GM19467 (cell line): ENCODE measurements at regions not wholly inside any gene's neighbourhood (a gene's known extent, or its start where the extent isn't known, plus 50 kb on each side); places are given as distances from the start of the nearest gene placed in this dataset.
A peak's percentile ranks its signal among the peaks of the same experiment; 100 is the strongest.

Experiments used
- ATAC-seq: cut with Tn5 transposase; IDR thresholded peaks from one replicate; pipeline ENCODE4 v1.9.1; 2021; ENCODE audit warnings: mild to moderate bottlenecking, moderate library complexity; ENCODE audit not compliant: unreplicated experiment

DNA sequence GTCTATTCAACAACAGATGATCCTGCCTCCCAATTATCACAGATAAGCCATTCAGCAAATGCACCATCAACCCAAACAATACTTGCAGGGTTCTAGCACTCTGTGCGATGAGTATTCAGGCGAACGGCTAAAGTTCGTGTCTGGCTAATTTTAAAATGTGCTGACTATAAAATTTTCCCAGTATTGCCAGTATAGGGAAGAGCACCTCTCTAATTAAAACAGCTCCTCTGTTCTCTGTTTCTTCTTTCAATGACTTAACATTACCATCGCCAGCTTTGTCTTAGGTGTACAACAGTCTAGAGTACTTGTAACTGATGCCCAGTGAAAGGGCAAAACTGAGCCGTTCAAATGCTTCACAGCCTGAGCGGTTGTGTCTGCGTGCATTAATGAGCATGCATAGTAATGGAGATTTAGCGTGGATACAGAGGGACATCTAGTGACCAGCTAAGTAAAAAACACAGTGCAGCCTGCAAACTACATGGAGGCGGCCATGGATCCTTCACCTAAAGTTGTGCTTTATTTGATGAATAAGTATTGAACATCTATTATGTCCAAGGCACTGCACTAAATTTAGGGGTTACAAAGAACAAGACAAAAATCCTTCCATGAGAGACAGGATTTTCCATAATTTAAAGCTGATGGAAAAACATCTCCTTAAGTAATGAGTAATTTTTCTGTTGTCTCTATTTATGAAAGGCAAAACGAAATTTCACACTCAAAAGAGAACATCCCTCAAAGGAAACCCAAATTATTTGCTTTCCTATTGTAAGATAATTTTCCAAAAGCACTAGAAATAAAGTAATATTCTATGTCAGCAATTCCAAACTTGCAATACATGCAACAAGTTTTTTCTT is 120.0 kb downstream of the SETD4 start:
- no peak for ATAC-seq

DNA sequence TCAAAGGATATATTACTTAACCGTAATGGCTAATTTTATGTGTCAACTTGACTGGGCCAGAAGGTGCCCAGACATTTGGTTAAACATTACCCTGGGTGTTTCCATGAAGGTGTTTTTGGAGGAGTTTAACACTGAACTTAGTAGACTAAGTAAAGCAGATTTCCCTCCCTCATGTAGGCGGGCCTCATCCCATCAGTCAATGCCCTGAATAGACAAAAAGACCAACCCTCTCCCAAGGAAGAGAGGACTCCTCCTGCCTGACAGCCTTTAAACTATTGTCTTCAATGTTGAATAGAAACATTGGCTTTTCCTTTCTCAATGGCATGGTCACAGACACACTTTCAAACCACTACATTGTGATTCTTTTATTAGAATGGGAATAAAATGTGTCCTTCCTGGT is 121.9 kb downstream of the SETD4 start:
- ATAC-seq: no peak

DNA sequence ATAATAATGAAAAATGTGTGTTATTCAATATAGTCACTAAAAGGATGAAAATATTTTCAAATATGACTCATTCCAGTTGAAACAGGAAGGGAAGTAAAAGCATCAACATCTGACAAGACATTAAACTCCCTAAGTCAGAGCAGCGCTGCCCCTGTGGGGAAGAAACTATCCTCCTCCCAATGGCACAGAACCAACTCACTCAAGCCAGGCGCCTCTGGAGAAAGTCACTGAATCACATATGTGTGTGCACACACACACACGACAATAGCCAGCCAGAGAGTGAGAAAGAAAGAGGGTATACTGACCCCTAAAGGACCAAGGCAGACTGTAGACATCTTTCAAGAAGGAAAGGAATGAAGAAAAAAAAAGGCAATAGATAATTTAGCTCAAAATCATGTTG is 126.9 kb downstream of the SETD4 start:
- no peak for ATAC-seq

DNA sequence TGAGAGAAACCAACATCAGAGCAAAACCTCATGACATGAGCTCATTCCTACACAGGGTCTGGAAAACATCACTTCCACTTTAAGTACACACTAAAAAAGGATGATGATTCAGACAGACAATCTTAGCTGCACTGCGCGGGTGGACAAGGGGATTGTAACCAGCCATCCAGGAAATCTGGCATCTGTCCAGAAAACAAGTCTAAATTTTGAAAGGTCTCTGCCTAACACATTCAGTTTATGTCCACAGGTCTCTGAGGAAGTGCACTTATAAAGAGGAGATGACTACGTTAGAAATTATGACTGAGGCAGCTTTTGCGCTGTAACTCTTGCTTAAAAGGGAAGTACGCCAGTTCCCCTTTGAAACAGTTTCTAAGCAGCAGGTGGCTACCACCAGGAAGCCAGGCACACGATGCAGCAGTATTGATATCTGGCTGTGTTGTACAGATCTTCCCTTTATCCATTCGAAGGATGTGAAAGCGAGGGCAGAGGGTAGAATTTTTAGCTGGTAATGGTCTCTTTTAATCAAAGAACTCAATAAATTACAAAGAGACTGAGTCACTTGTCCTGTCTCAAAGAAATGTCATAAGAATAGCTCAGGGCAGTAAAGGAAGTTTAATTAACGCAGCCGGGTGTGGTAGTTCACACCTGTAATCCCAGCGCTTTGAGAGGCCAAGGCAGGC is 128.0 kb downstream of the SETD4 start:
- ATAC-seq: peak; percentile 79

DNA sequence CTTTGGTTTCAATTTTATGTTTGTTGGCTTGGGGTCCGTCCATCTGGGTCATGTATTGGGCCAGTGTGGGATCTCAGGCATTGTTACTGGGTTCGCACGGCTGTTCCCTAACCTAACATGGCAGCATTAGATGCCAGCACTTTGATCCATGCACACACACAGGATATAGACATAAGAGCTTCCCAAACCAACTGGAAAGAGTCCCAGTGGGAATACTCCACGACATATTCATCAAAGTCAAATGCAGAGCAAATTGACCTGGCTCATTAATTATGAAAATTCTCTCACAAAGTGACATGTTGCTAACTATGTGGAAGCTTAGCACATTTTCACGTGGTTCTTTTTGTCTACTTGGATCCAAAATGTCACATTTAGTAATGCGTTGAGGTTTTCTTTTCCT is 130.4 kb downstream of the SETD4 start:
- no peak for ATAC-seq

DNA sequence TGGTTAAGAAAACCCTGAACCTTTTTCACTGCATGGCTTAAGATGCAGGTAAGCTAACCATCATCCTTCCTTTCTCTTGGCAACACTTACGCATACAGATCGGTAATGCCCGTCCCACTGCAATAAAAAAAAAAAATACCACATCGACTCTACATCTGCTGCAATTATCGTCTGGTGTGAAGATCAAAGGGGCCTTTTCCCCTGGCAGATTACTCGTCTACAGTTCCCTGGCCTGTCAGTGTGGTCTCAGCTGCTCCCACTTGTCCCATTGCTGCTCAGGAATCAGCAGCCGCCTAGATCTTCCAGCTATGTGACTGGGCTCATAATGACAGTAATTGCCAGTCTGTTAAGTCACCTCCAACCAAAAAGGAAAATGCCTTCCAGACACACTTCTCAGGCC is 133.1 kb downstream of the SETD4 start:
- ATAC-seq: no peak

DNA sequence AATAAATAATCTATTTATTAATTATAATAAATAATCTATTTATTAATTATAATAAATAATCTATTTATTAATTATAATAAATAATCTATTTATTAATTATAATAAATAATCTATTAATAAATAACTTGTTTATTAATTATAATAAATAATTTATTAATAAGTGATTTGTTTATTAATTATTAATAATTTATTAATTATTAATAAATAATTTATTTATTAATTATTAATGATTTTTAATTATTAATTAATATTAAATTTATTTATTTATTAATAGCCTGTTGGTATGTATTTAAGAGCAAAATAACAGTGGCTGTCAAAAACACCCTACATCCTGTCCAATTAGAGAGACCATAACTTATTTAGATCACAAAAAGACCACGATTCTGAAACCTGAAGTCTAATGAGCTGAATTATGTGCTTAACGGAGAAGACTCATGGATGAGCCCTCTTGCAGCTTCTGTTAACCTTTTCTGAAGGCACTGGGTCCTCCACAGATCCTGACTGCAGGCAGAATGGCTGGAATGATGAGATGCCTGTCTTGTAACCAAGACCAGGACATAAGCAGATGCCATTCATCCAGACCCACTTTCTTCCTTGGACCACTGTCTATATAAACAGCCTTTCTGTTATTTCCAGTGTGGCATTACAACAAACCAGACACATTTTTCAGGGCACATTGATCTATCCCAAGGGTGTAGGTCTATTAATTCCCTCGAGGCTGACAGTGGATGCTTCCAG is 134.2 kb downstream of the SETD4 start:
- no peak for ATAC-seq

DNA sequence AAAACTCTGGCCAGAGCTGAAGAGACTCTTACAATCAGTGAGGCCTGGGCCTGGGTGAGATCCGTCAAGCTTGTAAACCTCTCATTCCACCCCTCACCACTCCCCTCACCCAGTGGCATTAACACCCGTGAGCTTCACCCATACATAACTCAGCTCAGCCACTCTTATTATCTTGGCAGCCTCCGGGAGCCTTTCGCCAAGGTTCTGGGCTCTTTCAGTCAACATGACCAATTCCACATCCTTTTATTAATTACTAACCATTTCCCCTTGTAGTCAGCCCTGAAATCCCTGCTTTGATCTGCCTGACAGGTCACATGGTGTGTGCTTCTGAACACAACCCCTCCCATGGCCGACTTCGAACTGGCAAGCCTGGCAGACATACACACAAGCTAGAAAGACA is 134.8 kb downstream of the SETD4 start:
- no peak for ATAC-seq

DNA sequence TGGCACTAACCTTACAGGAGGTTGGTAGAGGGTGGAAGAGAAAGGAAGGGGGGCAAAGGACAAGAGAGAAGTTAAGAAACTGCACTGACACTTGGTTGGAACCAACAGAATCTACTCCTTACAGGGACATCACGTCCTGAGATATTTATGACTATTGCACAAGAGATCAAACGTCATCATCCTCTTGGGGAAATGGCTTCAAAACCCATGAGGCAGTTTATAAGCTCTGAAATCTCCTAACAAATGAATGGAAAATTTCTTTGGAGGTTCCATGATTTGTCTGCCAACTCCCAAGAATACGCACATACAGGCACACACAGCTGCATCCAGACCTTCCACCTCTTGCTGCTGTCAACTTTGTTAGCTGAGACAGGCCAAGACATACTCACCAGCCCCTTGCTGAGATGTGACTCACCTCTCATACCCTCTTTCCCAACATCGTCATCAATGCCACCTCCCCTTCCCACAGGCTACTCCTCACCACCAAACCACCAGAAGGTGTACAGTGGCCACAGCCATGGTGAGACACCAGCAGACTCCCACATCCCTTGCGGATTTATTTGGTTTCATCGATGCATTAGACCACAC is 135.5 kb downstream of the SETD4 start:
- ATAC-seq: no peak

DNA sequence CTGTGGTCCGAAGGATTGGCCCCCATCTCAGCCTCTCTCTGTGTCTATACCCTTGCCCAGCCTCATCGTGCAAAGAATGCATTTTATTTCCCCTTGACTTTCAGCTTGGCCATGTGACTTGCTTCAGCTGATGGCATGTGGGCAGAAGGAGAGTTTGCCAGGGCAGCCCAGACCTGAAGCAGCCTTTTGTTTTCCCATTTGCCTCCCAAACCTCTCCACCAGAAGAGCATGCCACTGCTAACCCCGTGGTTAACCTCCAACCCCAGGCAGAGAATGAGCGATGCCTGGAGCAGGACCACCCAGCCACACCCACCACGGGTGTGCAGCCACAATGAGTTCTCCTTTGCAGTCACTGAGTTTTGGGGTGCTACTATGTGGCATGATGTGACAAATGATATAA is 136.4 kb downstream of the SETD4 start:
- no peak for ATAC-seq

DNA sequence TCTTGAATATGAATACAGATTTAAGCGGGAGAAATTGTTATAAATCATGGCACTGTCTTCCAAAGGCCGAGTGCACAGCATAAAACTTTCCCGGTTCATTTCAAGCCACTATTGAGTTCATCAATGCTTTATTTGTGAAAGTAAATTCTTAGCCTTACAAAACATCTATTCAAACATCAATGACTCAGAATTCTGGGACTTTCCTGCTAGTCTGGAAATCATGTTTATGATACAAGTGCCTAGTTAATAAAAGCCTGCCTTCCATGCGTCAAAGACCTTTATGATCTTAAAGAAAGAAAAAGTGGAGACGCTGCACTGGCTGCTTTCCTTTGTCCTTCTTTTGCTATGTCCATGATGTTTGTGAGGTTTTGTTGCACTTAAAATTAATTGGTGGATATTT is 137.7 kb downstream of the SETD4 start:
- no peak for ATAC-seq

DNA sequence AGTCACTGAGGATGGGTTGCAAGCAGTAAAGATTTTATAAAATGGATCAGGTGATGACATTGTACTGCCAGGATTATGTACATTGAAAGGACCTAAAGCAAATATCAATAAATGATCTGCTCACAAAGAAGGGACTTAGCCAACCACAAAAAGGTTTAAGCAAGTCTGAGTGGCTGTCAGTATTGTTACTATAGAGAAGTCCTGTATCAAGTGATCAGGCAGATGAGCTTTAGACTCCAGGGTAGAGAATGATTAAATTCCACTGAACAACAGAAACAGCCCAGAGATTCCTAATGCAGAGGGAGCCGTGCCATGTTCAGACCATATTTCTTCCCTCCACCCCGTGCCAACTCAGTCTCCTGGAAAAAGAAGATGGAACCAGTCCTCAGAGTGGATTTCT is 138.9 kb downstream of the SETD4 start:
- no peak for ATAC-seq

DNA sequence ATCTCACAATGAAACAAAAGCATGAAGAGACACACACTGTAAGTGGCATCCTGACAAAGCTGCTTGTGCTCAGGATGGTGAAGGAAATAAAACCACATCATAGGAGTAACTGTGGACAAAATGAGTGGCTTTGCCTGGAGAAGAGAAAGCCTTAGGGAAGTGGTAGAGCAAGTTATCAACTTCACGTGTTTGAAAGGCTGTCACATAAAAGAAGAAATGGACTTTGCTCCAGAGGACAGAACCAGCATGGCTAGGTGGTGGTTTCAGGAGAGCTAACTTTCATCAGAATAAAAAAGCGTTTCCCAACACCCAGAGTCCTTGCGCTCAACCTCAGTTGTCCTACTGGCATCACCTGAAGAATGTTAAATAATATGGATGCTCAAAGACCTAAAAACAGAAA is 139.9 kb downstream of the SETD4 start:
- no peak for ATAC-seq

DNA sequence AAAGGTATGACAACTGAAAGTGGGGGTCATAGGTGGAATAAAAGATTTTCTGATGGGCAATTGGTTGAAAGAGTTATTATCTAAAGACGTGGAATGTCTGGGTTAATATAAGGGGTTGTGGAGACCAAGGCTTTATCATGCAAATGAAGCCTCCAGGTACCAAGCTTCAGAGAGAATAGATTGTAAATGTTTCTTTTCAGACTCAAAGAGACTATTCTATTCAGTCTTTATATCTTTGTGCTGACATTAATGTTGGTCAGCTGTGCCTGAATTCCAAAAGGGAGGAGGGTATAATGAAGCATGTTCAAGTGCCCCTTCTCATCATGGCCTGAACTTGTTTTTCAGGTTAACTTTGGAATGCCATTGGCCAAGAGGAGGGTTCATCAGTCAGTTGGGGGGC is 145.3 kb downstream of the SETD4 start:
- ATAC-seq: no peak

DNA sequence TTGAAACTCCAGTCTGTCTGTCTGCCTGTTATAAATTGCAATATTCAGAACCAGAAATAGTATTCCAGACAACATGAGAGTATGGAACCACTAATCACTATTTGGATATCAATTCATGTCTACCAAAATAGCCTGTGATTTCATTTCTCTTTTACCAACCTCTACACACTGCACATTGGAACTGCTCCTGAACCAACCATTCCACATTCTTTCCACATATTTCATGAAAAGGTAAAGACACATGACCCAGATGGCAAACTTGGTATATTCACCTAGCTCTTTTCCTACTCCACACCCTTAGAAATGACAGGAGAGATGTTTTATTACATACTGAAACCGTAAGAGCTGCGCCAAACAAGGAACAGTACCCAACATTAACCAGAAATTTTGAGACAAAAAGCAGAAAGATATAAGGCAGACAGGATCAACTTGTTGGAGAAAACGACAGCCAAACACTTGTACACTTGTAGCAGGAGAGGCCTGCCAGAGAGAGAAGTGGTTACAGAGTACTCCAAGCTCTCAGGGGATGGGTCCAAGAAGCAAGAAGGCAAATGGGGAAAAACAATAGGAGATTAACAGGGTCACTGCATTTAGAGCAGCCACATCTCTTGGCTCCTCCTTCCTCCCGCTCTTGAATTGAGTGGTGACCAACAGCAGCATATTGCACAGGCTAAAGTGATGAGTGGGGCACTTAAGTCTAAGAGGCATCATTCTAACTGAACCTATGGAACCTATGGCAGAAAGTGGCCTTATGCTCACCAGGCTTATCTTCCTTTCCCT is 148.7 kb downstream of the SETD4 start:
- no peak for ATAC-seq

DNA sequence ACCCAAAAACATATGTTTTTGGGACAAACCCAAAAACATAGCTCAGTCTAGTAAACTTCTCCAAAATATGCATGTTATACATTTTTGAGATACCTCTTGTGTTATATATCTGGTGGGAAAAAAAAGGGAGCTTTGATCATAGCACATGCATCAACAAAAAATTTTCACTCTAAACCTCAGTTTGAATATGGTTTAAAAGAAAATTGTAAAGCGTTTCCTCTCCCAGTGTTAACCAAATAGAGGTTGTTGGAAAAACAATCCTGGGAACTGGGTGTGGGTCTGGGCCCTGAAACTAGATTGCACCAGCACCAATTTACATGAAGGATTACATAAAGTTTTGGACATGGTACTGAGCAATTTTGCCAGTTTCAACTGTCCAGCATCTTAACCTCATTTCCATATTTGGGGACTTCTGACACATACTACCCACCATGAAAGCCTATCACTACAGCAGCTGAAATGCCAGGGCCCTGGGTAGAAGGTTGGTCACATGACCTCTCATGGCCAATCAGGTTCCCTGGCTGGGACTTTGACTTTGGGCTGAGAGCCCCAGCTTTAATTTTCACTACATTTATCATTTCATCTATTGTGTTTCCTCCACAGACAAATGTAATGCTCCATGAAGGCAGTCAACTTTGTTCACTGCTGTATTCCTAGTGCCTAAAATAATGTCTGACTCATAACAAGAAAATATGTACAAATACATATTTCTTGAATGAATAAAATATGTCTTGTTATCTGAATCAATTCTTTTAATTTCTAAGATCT is 150.7 kb downstream of the SETD4 start:
- no peak for ATAC-seq

DNA sequence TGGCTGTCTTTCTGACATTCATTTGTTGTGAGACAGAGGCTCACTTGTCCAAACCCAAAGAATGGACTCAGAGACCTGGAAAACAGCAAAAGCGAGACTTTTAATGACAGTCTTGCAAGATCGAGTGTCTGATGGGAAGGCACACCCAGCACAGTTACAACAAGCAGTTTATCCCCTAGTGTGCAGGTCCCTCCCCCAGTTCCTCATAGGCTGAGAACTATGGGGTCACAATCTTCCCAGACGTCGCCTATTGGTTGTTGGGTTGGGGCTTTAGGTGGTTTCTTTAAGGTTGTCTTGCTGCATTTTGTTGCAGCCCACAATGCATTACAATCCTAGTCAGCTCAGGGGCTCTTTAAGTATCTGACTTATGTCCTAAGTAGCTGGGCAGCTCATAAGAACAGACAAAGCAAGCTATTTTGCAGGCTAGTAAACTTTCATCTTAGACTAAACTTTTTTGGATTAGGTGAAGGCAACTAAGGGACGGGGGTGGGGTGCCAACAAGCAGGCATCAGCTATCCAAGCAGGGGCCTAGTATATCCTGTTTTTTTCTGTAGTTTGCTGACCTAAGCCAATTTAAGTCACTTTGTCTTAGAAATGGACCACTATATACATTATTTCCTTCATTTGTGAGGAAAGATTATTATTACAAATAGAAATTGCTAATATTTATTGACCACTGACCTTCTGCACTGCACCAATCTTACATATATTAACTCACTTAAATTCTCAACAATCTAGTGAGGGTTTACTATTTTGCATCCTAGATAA is 151.8 kb downstream of the SETD4 start:
- no peak for ATAC-seq

DNA sequence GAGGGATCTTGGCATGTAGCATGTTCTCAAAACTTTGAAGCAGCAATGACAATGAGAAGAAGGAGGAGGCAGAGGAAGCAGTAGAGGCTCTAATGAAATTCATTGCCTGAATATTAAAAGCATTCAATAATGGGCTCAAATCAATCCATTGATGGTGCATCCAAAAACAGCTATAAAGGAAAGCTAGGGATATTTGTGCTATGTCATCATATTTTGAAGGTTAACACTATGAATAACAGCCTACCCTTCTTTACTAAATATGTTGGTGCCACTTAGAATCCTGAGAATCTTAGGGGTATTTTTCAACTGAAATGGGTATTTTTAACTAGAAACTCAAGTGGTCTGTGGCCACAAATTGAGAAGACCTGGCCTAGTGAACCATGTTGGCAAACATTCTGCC is 153.7 kb downstream of the SETD4 start:
- no peak for ATAC-seq

DNA sequence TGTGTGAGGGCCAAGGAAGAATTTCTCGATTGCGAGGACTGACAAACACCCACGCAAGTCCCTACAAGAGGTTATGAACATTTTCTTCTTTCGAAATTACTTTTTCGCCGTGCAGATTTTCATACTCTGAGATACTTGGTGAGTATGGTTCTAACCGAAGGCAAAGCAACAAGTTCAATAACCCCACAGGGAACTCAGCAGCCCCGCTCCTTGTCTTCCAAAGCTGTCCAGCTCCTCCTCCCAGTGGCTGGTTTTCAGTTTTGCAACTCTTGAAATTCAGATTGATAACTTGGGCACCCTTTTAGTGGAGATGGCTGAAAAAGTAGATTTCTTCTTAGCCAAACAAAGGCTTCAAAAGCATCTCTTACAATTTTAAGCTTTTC is 154.4 kb downstream of the SETD4 start:
- no peak for ATAC-seq
